K562 (cell line): ENCODE measurements at regions not wholly inside any gene's neighbourhood (a gene's known extent, or its start where the extent isn't known, plus 50 kb on each side); places are given as distances from the start of the nearest gene placed in this dataset.

Experiments
- CREB5 ChIP-seq: fragments of 250-450 bp; sonication (Bioruptor Pico); IDR thresholded peaks from 2 replicates; pipeline ENCODE4 v1.5.0; 2020; ENCODE audit warnings: mild to moderate bottlenecking
- E2F6 ChIP-seq, 2 experiments: IDR thresholded peaks; 2 replicates each; pipeline ENCODE4 v1.6.1; 2011; ENCODE audit warnings: borderline replicate concordance in 1 of 2, control low read depth in 1 of 2, low read depth in 1 of 2, low read length in 1 of 2, mild to moderate bottlenecking in 1 of 2, mixed read lengths in 1 of 2, moderate library complexity in 1 of 2; ENCODE audit not compliant: insufficient read depth in 1 of 2, insufficient read length in 1 of 2, poor library complexity in 1 of 2, severe bottlenecking in 1 of 2; ENCODE audit errors: extremely low read depth in 1 of 2
- MED1 ChIP-seq: sonication (generic); formaldehyde crosslinking; IDR thresholded peaks from 2 replicates; pipeline ENCODE4 v1.8.1; 2023; ENCODE audit warnings: missing genetic modification reagents, borderline replicate concordance
- SMARCC2 ChIP-seq: fragments of 450-650 bp; IDR thresholded peaks from 2 replicates; pipeline ENCODE4 v1.6.1; 2017; ENCODE audit warnings: antibody characterized with exemption, moderate library complexity, mild to moderate bottlenecking, low read depth
- SMC3 ChIP-seq: conservative IDR thresholded peaks from 2 replicates; pipeline ENCODE4 v1.6.1; 2011; ENCODE audit warnings: low read depth, low read length, improper control_type of control experiment; ENCODE audit not compliant: insufficient read depth
- SNIP1 ChIP-seq: fragments of 450-650 bp; IDR thresholded peaks from 2 replicates; pipeline ENCODE4 v1.7.1; 2017; ENCODE audit warnings: low read depth, mild to moderate bottlenecking
- SP1 ChIP-seq: sonication (generic); formaldehyde crosslinking; IDR thresholded peaks from 2 replicates; pipeline ENCODE4 v1.8.1; 2022; ENCODE audit warnings: mild to moderate bottlenecking, missing genetic modification reagents
- ZFP30 ChIP-seq: fragments of 250-450 bp; sonication (Bioruptor Pico); IDR thresholded peaks from 2 replicates; pipeline ENCODE4 v1.8.0; 2022; ENCODE audit warnings: moderate library complexity, mild to moderate bottlenecking, inconsistent platforms, borderline replicate concordance
- ZNF318 ChIP-seq, 2 experiments: fragments of 450-650 bp; IDR thresholded peaks; 2 replicates each; pipeline ENCODE4 v1.6.1; 2016; ENCODE audit warnings: mild to moderate bottlenecking in 2 of 2, borderline replicate concordance in 1 of 2, low read depth in 1 of 2, moderate library complexity in 1 of 2
- ZNF551 ChIP-seq: fragments of 250-450 bp; sonication (Bioruptor Pico); IDR thresholded peaks from 2 replicates; pipeline ENCODE4 v1.5.0; 2021; ENCODE audit warnings: mild to moderate bottlenecking, moderate library complexity
- TF ChIP-seq, protein P1 (sequence below): fragments of 450-650 bp; IDR thresholded peaks from 2 replicates; pipeline ENCODE4 v1.6.1; 2016; ENCODE audit warnings: borderline replicate concordance

DNA sequence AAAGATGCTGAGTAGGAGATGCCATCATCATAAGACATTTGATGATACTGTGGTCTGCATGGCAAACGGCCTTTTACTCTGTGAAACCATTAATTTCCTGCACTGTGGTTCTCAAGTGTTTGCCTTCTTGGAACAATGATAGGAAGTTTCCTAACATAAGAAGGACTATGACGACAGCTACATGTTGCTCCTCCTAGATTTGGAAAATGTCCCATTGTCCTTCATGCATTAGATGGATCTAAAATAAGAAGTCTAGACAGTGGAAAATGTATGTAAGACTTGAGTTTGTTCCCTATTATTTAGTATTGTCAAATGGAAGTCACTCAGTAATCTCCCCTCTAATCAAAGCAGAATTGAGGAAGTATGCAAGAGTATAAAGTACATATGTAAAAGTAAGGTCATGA, 98.5 kb upstream of the TMEM170B start (continued):
- TF ChIP-seq ZNF318 (IDR thresholded peaks at IDR 0.05; ENCODE audit: borderline replicate concordance in 1 of 2, low read depth in 1 of 2): no peak
- no peak for TF ChIP-seq SMC3
- no peak for TF ChIP-seq SNIP1
- no peak for TF ChIP-seq ZFP30 (CRISPR knock-in tag)
- TF ChIP-seq ZNF551 (CRISPR knock-in tag): no peak
- TF ChIP-seq SMARCC2: no peak
- TF ChIP-seq, protein P1, sequence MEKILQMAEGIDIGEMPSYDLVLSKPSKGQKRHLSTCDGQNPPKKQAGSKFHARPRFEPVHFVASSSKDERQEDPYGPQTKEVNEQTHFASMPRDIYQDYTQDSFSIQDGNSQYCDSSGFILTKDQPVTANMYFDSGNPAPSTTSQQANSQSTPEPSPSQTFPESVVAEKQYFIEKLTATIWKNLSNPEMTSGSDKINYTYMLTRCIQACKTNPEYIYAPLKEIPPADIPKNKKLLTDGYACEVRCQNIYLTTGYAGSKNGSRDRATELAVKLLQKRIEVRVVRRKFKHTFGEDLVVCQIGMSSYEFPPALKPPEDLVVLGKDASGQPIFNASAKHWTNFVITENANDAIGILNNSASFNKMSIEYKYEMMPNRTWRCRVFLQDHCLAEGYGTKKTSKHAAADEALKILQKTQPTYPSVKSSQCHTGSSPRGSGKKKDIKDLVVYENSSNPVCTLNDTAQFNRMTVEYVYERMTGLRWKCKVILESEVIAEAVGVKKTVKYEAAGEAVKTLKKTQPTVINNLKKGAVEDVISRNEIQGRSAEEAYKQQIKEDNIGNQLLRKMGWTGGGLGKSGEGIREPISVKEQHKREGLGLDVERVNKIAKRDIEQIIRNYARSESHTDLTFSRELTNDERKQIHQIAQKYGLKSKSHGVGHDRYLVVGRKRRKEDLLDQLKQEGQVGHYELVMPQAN: no peak
- TF ChIP-seq E2F6 (IDR thresholded peaks at IDR 0.05; ENCODE audit: borderline replicate concordance in 1 of 2, extremely low read depth in 1 of 2, insufficient read depth in 1 of 2, insufficient read length in 1 of 2, low read depth in 1 of 2, low read length in 1 of 2, poor library complexity in 1 of 2, severe bottlenecking in 1 of 2): no peak
- no peak for TF ChIP-seq SP1
- no peak for TF ChIP-seq CREB5 (CRISPR knock-in tag)
- TF ChIP-seq MED1 (CRISPR knock-in tag): no peak
